OCI-LY7 (cell line): ENCODE measurements at regions not wholly inside any gene's neighbourhood (a gene's known extent, or its start where the extent isn't known, plus 50 kb on each side); places are given as distances from the start of the nearest gene placed in this dataset.

Experiments
- EZH2phosphoT487 ChIP-seq: fragments of 200-600 bp; sonication (generic); IDR thresholded peaks from 2 replicates; pipeline ENCODE4 v1.6.1; 2018; ENCODE audit warnings: low read depth, borderline replicate concordance, mild to moderate bottlenecking, mixed run types, antibody characterized with exemption, low read length, moderate library complexity, mixed read lengths
- TF ChIP-seq, protein P1 (sequence below): fragments of 200-600 bp; sonication (generic); conservative IDR thresholded peaks from 2 replicates; pipeline ENCODE4 v1.5.1; 2014; ENCODE audit warnings: mild to moderate bottlenecking, antibody characterized with exemption, low read length, moderate library complexity, mixed read lengths

DNA sequence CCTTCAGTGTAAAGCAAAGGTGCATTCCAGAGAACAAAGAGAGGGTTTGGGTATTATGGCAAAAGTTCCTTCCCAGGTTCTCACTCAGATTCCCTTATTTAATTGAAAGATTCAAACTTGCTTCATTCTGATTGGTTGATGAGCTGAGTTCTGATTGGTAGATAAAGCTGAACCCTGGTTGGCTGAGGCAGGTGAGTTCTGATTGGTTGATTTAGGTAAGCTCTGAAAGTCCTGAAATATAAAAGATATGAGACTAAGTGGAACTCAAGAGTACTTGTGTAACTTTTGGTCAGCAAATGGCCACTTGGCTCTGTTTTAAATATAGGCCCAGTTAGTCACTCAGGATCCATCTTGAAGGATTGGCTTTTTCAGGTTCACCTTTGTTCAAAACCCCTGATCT lies 99.8 kb upstream of the FBXO11 start:
- TF ChIP-seq, protein P1, sequence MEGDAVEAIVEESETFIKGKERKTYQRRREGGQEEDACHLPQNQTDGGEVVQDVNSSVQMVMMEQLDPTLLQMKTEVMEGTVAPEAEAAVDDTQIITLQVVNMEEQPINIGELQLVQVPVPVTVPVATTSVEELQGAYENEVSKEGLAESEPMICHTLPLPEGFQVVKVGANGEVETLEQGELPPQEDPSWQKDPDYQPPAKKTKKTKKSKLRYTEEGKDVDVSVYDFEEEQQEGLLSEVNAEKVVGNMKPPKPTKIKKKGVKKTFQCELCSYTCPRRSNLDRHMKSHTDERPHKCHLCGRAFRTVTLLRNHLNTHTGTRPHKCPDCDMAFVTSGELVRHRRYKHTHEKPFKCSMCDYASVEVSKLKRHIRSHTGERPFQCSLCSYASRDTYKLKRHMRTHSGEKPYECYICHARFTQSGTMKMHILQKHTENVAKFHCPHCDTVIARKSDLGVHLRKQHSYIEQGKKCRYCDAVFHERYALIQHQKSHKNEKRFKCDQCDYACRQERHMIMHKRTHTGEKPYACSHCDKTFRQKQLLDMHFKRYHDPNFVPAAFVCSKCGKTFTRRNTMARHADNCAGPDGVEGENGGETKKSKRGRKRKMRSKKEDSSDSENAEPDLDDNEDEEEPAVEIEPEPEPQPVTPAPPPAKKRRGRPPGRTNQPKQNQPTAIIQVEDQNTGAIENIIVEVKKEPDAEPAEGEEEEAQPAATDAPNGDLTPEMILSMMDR, result no peak
- TF ChIP-seq EZH2phosphoT487, result no peak
